DLD1 (cell line): ENCODE measurements at regions not wholly inside any gene's neighbourhood (a gene's known extent, or its start where the extent isn't known, plus 50 kb on each side); places are given as distances from the start of the nearest gene placed in this dataset.
"Not testable (repeated sequence)": the region's sequence is repeated elsewhere in the genome, so short reads cannot be mapped to it uniquely, and the experiment has no call there.

ENCODE experiments used
- in situ Hi-C: cut with HindIII; loops from 2 replicates; pipeline ENCODE4 v1.10.0; 2017; ENCODE audit warnings: low sequenced_read_pairs

DNA sequence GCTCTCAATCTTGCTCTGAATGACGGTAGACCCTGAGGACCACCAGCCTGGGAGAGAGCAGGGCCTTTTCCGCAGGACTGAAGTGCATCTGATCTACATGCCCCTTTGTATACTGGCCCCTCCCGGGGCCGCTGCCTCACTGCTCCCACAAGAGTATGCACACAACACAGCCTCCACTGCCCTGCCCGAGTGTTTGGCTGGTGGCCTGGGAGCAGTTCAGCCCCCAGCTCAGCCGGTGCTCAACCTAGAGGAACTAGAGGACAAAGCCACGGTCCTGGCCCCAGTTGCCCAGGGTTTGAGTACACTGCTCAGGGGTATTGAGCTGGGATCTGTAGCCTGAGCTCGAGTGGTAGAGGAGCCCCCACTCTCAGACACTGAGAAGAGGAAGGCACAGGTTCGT, 118.9 kb upstream of the CAB39 start:
- in situ Hi-C loops = loop anchor here (25.0 kb wide), 1 partner anchor 581 kb away; no protein-coding TSS in a partner anchor

DNA sequence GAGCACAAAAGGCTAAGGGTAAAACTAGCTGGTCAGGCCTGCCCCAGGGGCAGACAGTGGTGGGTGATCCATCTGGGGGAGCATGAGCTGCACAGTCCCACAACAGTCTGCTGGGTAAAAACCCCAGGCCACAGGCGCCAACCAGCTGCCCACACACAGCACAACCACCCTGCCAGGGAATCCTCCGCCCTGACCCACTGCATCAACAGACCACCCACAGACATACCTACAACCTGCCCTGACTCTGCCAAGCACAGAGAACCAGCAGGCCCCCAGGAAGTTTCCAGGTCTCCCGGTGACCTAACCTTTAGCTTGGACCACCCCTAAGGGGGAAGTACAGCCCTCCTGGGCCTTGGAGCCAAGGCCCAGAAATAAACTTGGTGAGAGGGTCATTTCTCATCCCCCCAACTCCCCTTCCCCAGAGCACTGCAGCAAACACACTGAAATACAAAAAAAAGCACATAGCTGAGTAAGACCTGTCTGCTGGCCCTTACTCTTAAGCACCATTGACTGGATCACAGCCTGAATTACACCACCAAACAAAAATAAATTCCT, 118.3 kb upstream of the CAB39 start:
- in situ Hi-C loops = loop anchor here (25.0 kb wide), 1 partner anchor 582 kb away; no protein-coding TSS in a partner anchor

DNA sequence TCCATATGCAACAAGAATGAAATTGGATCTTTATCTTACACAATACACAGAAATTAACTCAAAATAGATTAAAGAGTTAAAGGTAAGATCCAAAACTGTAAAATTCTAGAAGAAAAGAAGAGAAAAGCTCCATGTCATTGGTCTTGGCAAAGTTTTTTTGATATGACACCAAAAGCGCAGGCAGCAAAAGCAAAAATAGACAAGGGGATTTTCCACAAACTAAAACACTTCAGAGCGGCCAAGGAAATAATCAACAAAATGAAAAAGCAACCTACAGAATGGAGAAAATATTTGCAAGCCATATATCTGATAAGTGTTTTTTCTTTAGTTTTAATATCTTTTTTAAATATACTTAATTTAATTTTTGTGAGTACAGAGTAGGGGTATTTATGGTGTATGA, 112.8 kb upstream of the CAB39 start:
- in situ Hi-C loops = loop anchor here (25.0 kb wide), 1 partner anchor 588 kb away; no protein-coding TSS in a partner anchor

DNA sequence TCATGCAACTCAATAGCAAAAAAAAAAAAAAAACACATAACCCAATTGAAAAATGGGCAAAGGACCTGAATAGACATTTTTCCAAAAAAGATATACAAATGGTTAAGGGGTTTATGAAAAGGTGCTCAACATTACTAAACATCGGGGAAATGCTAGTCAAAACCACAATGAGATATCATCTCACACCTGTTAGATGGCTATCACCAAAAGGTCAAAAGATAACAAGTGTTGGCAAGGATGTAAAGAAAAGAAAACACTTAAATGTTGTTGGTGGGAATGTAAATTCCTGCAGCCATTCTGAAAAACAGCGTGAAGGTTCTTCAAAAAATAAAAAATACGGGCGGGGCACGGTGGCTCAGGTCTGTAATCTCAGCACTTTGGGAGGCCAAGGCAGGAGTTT, 112.4 kb upstream of the CAB39 start:
- in situ Hi-C loops = no loop called here

DNA sequence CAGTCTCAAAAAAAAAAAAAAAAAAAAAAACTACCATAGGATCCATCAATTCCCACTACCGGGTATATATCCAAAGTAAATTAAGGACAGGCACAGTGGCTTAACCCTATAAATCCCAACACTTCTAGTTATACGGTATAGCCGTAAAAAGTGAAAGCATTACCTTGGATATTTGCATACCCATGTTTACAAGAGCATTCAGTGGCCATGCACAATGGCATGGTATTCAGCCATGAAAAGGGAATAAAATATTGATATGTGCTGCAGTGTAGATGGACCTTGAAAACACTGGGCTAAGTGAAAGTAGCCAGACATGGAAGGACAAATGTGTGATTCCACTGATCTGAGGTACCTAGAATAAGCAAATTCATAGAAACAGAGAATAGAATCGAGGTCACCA, 111.8 kb upstream of the CAB39 start:
- in situ Hi-C loops = no loop called here

DNA sequence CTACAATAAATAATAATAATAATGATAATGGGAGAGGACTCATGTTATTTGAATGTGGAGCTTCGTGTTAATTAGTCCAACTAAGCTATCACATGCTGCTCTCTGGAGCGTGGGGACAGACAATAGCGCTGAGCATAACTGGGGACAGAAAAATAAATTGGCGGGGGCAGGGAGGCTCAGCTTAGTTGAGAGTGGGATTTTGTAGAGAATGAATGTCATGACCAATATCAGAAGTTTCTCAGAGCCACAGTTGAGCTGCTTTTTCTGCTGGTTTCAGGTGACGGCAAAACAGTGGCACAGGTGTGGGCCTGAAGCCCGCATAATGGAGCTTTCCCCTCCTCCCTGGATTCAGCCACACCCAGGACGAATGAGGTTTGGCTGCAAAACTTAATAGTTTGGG, 111.1 kb upstream of the CAB39 start:
- in situ Hi-C loops = no loop called here

DNA sequence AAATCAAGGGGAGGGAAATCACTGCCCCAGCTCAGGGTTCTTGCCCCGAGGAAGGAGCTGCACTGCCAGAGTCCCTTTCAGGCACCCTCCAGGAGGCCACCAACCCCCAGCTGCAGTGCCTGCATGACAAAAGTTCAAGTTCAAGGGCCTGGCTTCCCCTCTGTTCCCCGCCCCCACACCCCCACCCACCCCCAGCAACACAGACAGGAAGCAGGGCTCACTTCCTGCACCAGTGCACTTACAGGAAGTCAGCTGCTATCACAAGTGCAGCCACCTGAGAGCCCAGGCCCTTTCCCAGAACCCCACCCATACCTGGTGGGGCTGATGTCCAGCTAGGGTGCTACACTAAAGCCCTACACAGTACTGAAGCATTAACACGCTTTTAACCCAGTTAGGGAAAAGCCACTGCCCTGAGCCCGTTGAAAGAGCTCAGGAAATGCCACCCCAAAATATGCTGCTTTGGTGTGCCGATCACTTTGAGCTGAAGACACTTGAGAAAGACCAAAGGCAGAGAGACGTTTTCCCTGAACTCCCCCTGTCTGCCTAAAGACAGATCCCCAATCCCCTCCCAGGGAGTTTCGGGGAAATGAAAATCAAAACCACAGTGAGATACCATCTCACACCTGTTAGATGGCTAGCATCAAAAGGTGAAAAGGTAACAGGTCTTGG, 109.9 kb upstream of the CAB39 start:
- in situ Hi-C loops = no loop called here

DNA sequence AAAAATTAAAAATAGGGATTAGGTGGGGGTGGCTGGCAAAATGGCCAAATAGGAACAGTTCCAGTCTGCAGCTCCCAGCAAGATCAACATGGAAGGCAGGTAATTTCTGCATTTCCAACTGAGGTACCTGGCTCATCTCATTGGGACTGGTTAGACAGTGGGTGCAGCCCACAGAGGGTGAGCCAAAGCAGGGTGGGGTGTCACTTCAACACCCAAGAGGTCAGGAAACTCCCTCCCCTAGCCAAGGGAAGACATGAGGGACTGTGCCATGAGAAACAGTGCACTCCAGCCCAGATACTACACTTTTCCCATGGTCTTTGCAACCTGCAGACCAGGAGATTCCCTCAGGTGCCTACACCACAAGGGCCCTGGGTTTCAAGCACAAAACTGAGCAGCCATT, 109.3 kb upstream of the CAB39 start:
- in situ Hi-C loops = not testable (repeated sequence)

DNA sequence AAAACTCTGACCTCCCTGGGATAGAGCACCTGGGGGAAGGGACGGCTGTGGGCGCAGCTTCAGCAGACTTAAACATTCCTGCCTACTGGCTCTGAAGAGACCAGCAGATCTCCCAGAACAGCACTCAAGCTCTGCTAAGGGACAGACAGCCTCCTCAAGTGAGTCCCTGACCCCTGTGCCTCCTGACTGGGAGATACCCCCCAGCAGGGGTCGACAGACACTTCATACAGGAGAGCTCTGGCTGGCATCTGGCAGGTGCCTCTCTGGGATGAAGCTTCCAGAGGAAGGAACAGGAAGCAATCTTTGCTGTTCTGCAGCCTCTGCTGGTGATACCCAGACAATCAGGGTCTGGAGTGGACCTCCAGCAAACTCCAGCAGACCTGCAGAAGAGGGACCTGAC, 108.5 kb upstream of the CAB39 start:
- in situ Hi-C loops = not testable (repeated sequence)

DNA sequence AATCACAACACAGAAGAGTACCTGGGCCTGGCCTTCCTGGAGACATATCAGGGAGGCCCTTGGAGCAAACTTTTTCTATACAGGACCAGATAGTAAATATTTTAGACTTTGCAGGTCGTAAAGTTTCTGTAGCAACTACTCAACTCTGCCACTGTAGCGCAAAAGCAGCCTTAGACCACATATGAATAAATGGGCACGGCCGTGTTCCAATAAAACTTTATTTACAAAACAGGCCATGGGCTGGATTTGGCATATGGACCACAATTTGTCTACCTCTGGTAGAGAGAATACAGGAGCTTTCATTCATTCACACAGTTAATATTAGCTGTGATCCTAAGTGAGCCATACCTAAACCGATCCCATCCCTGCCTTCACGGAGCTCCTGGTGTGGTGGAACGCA, 98.6 kb upstream of the CAB39 start:
- in situ Hi-C loops = no loop called here

DNA sequence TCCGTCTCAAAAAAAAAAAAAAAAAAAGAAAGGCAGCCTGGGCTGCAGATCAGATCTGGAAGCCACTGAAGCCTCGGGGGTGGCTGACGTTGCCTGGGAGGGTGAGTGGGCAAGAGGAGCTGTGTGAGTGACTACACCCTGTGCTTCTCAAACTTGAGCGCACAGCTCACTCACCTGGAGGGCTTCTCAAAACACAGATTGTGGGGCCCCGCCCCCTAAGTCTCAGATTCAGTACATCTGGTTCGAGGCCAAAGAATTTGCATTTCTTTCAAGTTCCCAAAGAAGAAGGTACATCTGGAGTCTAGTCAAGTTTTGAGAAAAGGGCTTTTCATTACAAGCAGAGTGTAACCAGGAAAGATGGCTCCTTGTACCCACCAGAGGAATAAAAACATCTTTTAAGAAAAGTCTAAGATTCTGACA, 97.7 kb upstream of the CAB39 start:
- in situ Hi-C loops = no loop called here

DNA sequence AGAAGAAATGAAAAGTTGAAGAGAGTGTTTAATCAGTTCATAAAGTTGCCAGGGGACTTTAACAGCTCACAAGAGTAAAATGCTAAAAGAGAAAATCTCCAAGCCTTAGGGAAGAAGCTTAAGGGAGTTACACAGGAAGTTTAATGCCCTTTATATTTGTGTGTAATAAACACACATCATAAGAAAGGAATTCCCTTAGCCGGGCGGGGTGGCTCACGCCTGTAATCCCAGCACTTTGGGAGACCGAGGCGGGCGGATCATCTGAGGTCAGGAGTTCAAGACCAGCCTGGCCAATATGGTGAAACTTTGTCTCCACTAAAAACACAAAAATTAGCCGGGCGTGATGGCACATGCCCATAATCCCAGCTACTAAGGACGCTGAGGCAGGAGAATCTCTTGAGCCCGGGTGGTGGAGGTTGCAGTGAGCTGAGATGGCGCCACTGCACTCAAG, 95.4 kb upstream of the CAB39 start:
- in situ Hi-C loops = not testable (repeated sequence)

DNA sequence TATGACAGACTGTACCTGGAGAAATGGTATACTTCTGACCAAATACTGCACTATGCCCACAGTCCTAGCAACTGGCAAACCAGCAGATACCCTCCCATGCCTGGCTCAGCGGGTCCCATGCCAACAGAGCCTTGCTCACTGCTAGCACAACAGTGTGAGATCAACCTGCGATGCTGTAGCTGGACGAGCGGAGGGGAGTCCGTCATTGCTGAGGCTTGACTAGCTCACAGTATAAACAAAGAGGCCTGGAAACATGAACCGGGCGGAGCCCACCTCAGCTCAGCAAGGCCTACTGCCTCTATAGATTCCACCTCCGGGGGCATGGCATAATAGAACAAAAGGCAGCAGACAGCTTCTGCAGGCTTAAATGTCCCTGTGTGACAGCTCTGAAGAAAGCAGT, 93.2 kb upstream of the CAB39 start:
- in situ Hi-C loops = no loop called here

DNA sequence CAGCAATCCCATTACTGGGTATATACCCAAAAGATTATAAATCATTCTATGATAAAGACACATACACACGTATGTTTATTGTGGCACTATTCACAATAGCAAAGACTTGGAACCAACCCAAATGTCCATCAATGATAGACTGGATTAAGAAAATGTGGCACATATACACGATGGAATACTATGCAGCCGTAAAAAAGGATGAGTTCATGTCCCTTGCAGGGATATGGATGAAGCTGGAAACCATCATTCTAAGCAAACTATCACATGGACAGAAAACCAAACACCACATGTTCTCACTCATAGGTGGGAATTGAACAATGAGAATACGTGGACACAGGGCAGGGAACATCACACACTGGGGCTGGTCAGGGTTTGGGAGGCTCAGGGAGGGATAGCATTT, 87.4 kb upstream of the CAB39 start:
- in situ Hi-C loops = not testable (repeated sequence)

DNA sequence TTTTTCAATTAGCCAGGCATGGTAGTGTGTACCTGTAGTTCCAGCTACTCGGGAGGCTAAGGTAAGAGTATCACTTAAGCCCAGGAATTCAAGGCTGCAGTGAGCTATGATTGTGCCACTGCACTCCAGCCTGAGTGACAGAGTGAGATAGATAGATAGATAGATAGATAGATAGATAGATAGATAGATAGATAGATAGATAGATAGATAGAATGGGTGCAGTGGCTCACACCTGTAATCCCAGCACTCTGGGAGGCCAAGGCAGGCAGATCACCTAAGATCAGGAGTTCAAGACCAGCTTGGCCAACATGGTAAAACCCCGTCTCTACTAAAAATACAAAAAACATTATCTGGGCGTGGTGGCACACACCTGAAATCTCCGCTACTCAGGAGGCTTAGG, 85.6 kb upstream of the CAB39 start:
- in situ Hi-C loops = not testable (repeated sequence)

DNA sequence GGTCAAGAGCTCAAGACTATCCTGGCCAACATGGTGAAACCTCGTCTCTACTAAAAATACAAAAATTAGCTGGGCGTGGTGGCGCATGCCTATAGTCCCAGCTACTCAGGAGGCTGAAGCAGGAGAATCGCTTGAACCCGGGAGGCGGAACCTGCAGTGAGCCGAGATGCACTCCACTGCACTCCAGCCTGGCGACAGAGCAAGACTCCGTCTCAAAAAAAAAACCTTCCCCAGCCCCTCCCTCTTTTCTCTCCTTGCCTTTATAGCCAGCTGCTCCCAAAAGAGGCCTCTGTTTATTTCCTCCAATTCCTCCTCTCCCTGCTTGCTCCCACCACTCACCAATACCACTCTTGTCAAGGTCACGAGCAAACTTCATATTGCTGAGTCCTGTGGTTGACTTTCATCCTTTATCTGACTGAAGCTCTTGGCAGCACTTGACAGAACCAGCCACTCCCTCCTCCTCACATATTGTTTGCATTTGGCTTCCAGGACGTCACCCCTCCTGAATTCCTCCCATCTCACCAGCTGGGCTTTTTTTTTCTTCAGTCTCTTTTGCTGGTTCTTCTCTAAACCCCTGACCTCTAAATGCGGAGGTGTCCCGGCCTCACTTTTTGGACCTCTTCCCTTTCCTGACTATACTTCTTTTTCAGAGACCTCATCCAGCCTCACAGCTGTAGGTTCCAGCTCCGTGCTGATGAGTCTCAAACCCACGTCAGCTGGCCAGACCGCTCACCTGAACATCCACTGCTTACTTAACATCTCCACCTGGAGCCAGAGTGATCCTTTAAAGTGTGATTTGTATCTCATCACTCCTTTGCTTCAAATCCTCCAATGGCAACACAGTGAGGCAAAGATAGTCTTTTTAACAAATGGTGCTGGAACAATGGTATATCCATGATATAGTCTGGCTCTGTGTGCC, 84.6 kb upstream of the CAB39 start:
- in situ Hi-C loops = no loop called here

DNA sequence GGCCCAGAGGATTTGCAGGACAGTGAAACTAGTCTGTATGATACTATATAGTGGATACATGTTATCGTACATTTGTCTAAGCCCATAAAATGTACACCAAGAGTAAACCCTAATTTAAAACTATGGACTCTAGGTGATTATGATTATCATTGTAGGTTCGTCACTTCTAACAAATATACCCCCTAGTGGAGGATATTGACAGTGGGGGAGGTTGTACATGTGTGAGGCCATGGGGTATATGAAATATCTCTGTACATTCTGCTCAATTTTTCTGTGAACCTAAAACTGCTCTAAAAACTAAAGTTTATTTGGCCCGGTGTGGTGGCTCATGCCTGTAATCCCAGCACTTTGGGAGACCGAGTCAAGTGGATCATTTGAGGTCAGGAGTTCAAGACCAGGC, 81.2 kb upstream of the CAB39 start:
- in situ Hi-C loops = no loop called here

DNA sequence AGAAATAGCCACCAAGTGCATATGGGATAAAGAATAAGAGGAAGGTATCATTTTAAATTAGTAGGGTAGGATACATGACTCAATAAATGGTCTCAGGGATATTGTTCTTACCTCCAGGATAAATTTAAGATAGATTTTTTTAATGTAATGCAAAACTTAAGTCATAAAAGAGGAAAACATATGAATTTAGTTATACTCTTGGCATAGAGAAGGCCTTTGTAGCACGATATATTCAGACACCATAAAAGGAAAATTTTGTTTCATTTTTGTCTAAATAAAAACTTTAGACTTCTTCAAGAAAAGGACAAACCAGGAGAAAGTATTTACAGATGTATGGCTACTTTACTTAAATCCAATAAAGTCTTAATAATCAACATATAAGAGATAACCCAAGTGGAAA, 78.5 kb upstream of the CAB39 start:
- in situ Hi-C loops = no loop called here

DNA sequence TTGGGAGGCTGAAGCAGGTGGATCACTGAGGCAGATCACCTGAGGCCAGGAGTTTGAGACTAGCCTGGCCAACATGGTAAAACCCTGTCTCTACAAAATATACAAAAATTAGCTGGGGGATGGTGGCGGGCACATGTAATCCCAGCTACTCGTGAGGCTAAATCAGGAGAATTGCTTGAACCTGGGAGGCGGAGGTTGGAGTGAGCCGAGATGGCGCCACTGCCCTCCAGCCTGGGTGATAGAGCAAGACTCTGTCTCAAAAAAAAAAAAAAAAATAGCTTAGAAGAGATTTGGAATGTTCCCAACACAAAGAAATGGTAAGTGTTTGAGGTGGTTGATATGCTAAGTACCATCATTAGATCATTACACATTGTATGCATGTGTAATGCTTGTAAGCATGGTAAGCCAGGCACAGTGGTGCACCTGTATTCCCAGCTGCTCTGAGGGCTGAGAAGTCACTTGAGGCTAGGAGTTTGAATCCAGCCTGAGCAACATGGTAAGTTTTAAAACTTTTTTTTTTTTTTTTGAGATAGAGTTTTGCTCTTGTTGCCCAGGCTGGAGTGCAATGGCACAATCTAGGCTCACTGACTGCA, 77.8 kb upstream of the CAB39 start:
- in situ Hi-C loops = not testable (repeated sequence)

DNA sequence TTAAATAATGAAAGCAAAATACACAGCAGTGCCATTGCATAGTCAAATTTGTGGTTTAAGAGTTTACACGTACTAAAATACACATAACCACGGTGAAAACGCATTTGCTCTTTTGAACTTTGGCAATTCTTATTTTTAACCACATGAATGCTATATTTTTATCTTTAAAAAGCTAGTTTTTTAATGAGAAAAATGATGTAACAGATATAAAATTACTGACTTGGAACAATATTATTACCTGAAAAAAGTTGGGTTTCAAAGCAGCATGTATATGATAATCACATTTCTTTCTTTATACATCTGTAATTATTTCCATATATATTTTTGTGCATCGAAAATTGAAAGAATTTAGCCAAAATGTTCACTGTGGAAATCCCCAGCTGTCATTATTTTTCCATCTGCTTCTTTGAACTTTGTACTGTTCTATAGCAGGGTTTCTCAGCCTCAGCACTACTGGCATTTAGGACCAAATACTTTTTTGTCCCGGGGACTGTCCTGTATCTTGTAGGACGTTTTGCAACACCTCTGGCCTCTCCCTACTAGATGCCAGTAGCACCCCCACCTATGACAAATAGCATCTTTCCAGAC, 75.9 kb upstream of the CAB39 start:
- in situ Hi-C loops = no loop called here

DNA sequence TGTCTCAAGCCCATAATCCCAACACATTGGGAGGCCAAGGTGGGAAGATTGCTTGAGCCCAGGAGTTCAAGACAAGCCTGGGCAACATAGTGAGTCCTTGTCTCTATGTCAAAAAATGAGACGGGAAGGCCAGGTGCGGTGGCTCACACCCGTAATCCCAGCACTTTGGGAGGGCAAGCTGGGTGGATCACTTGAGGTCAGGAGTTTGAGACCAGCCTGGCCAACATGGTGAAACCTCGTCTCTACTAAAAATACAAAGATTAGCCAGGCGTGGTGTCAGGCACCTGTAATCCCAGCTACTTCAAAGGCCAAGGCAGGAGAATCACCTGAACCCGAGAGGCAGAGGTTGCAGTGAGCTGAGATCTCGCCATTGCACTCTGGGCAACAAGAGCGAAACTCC, 75.2 kb upstream of the CAB39 start:
- in situ Hi-C loops = not testable (repeated sequence)
